GM13976 (cell line): ENCODE measurements at regions not wholly inside any gene's neighbourhood (a gene's known extent, or its start where the extent isn't known, plus 50 kb on each side); places are given as distances from the start of the nearest gene placed in this dataset.
"Not testable (repeated sequence)": the region's sequence is repeated elsewhere in the genome, so short reads cannot be mapped to it uniquely, and the experiment has no call there.

Experiments used
- DNase-seq: peaks from one replicate; pipeline ENCODE4 v3.0.0; 2012; ENCODE audit warnings: low spot score
- CTCF ChIP-seq: IDR thresholded peaks from 2 replicates; pipeline ENCODE4 v1.5.1; 2012; ENCODE audit warnings: borderline replicate concordance, mild to moderate bottlenecking; ENCODE audit not compliant: insufficient read depth; ENCODE audit errors: extremely low read depth, missing control alignments, control extremely low read depth
- in situ Hi-C: fragments of 300-500 bp; cut with MboI; formaldehyde crosslinking; loops from one replicate; pipeline ENCODE4 v1.12.0; 2022; ENCODE audit warnings: low sequenced_read_pairs, mixed read lengths, inconsistent platforms; ENCODE audit not compliant: unreplicated experiment

GRCh38 chr2:6181926-6182325 is 489.7 kb downstream of the SOX11 start:
- DNase-seq: no peak
- in situ Hi-C loops: no loop called here
- no peak for TF ChIP-seq CTCF

GRCh38 chr2:6183226-6183625 is 491.0 kb downstream of the SOX11 start:
- TF ChIP-seq CTCF: no peak
- no peak for DNase-seq
- in situ Hi-C loops: no loop called here

GRCh38 chr2:6184532-6185292 is 492.5 kb downstream of the SOX11 start:
- in situ Hi-C loops: no loop called here
- no peak for DNase-seq

GRCh38 chr2:6186332-6187151 is 494.4 kb downstream of the SOX11 start:
- in situ Hi-C loops: no loop called here
- DNase-seq: no peak
- TF ChIP-seq CTCF: no peak

More at GRCh38 chr2:6184532-6185292, 492.5 kb downstream of the SOX11 start:
- no peak for TF ChIP-seq CTCF

- no peak for DNase-seq
- in situ Hi-C loops: no loop called here
- TF ChIP-seq CTCF: no peak
These were observed 504.3 kb downstream of the SOX11 start for GRCh38 chr2:6196449-6196848.

- DNase-seq, in situ Hi-C loops: not testable (repeated sequence)
These were observed 506.3 kb downstream of the SOX11 start for GRCh38 chr2:6198370-6198919.

- no peak for TF ChIP-seq CTCF
- no peak for DNase-seq
- in situ Hi-C loops: no loop called here
These were observed 510.6 kb downstream of the SOX11 start for GRCh38 chr2:6202756-6203155.
